ENCODE measurements at regions not wholly inside any gene's neighbourhood (a gene's known extent, or its start where the extent isn't known, plus 50 kb on each side); places are given as distances from the start of the nearest gene placed in this dataset.

- 0 out of 2 replicates have a peak, but pooled peaks have one; percentile 3 for TF ChIP-seq GMEB1 (CRISPR knock-in tag; IDR thresholded peaks at IDR 0.05; ENCODE audit: borderline replicate concordance)
- TF ChIP-seq ZBTB3 (CRISPR knock-in tag; IDR thresholded peaks at IDR 0.05; ENCODE audit: borderline replicate concordance, low read depth) = no peak
- no peak for TF ChIP-seq ZMYM4 (CRISPR knock-in tag; IDR thresholded peaks at IDR 0.05)
- TF ChIP-seq NFE2L2 (IDR thresholded peaks at IDR 0.05; ENCODE audit: low read length) = no peak
- TF ChIP-seq MAFK (conservative IDR thresholded peaks at IDR 0.05 in 1 of 2, IDR thresholded peaks at IDR 0.05 in 1 of 2; ENCODE audit: low read length in 2 of 2) = peak; percentile 66 to 76
- no peak for TF ChIP-seq ZNF883 (CRISPR knock-in tag; IDR thresholded peaks at IDR 0.05; ENCODE audit: not compliant biosample characterization)
- TF ChIP-seq TAF15 (IDR thresholded peaks at IDR 0.05; ENCODE audit: low read depth, low read length, poor library complexity, severe bottlenecking) = no peak
- TF ChIP-seq ARHGAP35 (CRISPR knock-in tag; IDR thresholded peaks at IDR 0.05; ENCODE audit: borderline replicate concordance) = 0 out of 2 replicates have a peak, but pooled peaks have one; percentile 25
- TF ChIP-seq NFYC (CRISPR knock-in tag; IDR thresholded peaks at IDR 0.05) = no peak
- no peak for TF ChIP-seq MXD1 (CRISPR knock-in tag; IDR thresholded peaks at IDR 0.05)
- no peak for TF ChIP-seq CCDC6 (CRISPR knock-in tag; IDR thresholded peaks at IDR 0.05)
- no peak for TF ChIP-seq ZEB1 (IDR thresholded peaks at IDR 0.05; ENCODE audit: insufficient replicate concordance, low read depth)
- no peak for TF ChIP-seq ATF7-NPFF (CRISPR knock-in tag; IDR thresholded peaks at IDR 0.05; ENCODE audit: low read depth)
- no peak for TF ChIP-seq ZFAT (CRISPR knock-in tag; conservative IDR thresholded peaks at IDR 0.05)
- TF ChIP-seq CREM (IDR thresholded peaks at IDR 0.05) = no peak
- no peak for TF ChIP-seq CREM (CRISPR knock-in tag; IDR thresholded peaks at IDR 0.05)
- TF ChIP-seq ZNF776 (CRISPR knock-in tag; IDR thresholded peaks at IDR 0.05) = no peak
- TF ChIP-seq ZNF121 (CRISPR knock-in tag; IDR thresholded peaks at IDR 0.05) = no peak
- peak; percentile 7; the same call in 1 of the 2 replicates for TF ChIP-seq ZNF430 (CRISPR knock-in tag; IDR thresholded peaks at IDR 0.05)
- TF ChIP-seq ZNF552 (CRISPR knock-in tag; IDR thresholded peaks at IDR 0.05; ENCODE audit: borderline replicate concordance) = no peak
- TF ChIP-seq TRIM22 (IDR thresholded peaks at IDR 0.05) = no peak
- TF ChIP-seq ZNF501 (CRISPR knock-in tag; IDR thresholded peaks at IDR 0.05) = peak; percentile 80; the same call in 1 of the 2 replicates
- 0 out of 2 replicates have a peak, but pooled peaks have one; percentile 27 for TF ChIP-seq ZMYM3 (CRISPR knock-in tag; IDR thresholded peaks at IDR 0.05)
- TF ChIP-seq GATAD1 (CRISPR knock-in tag; IDR thresholded peaks at IDR 0.05) = no peak
- TF ChIP-seq ZFP36L1 (CRISPR knock-in tag; IDR thresholded peaks at IDR 0.05) = no peak
- TF ChIP-seq MIXL1 (CRISPR knock-in tag; IDR thresholded peaks at IDR 0.05) = no peak
- TF ChIP-seq DNMT1 (CRISPR knock-in tag; IDR thresholded peaks at IDR 0.05) = no peak
- no peak for TF ChIP-seq MLLT10 (CRISPR knock-in tag; IDR thresholded peaks at IDR 0.05)
- 0 out of 2 replicates have a peak, but pooled peaks have one; percentile 6 for TF ChIP-seq ZNF549 (CRISPR knock-in tag; IDR thresholded peaks at IDR 0.05)
Observed at GRCh38 chr14:34059037-34059924, 108.4 kb upstream of the EGLN3 start (continued).

Data from HepG2 (cell line).